Naive thymus-derived CD4-positive, alpha-beta T cell (primary cell): ENCODE measurements at regions not wholly inside any gene's neighbourhood (a gene's known extent, or its start where the extent isn't known, plus 50 kb on each side); places are given as distances from the start of the nearest gene placed in this dataset.
"Not testable (repeated sequence)": the region's sequence is repeated elsewhere in the genome, so short reads cannot be mapped to it uniquely, and the experiment has no call there.

ENCODE experiments used
- ATAC-seq: fragments of 150-1000 bp; cut with Tn5 transposase; 2 replicates; pipeline ENCODE4 v1.10.0; 2021; ENCODE audit warnings: mild to moderate bottlenecking, moderate library complexity
- CTCF ChIA-PET: fragments of 350-600 bp; sonication (Branson Sonifier 250); formaldehyde crosslinking; loops from one replicate; lab custom pipeline; 2021; ENCODE audit warnings: antibody characterized with exemption; lab: Charles Lee
- POLR2A ChIA-PET: fragments of 350-600 bp; sonication (Branson Sonifier 250); formaldehyde crosslinking; loops from one replicate; lab custom pipeline; 2021; ENCODE audit warnings: antibody characterized with exemption, inconsistent platforms; lab: Charles Lee
- DNase-seq, 9 donors: peaks; one replicate each; pipeline versions ENCODE4 v3.0.0 to v3.0.0-alpha.2; 2020 to 2022; ENCODE audit warnings: mixed read lengths in 1 of 9
- H3K27ac ChIP-seq: one replicate; pipeline ENCODE4 v1.7.0; 2013; ENCODE audit warnings: mild to moderate bottlenecking, low read depth, low read length, moderate library complexity
- H3K27me3 ChIP-seq, 2 donors: one replicate each; pipeline ENCODE4 v1.7.0; 2013; ENCODE audit warnings: low read length in 2 of 2, mild to moderate bottlenecking in 2 of 2, moderate library complexity in 2 of 2; ENCODE audit not compliant: control insufficient read depth in 2 of 2, insufficient read depth in 2 of 2
- H3K36me3 ChIP-seq, 3 experiments: 1 replicate in 2 of 3; 2 replicates in 1 of 3; pipeline ENCODE4 v1.7.0; 2013; ENCODE audit warnings: low read length in 3 of 3, mild to moderate bottlenecking in 3 of 3, moderate library complexity in 1 of 3; ENCODE audit not compliant: insufficient read depth in 3 of 3, control insufficient read depth in 2 of 3
- H3K4me1 ChIP-seq, 2 donors: one replicate each; pipeline ENCODE4 v1.7.0; 2013; ENCODE audit warnings: low read length in 2 of 2, mild to moderate bottlenecking in 2 of 2, moderate library complexity in 1 of 2; ENCODE audit not compliant: control insufficient read depth in 2 of 2, insufficient read depth in 2 of 2
- H3K4me3 ChIP-seq: 2 replicates; pipeline ENCODE4 v1.7.0; 2013; ENCODE audit warnings: mild to moderate bottlenecking, low read length
- H3K9me3 ChIP-seq, 3 experiments: 1 replicate in 2 of 3; 2 replicates in 1 of 3; pipeline ENCODE4 v1.7.0; 2013; ENCODE audit warnings: low read length in 3 of 3; ENCODE audit not compliant: control insufficient read depth in 2 of 3
- H3K27ac Mint-ChIP-seq, 9 donors: one replicate each; pipeline ENCODE4 v1.8.0; 2020 to 2022; ENCODE audit warnings: mixed read lengths in 9 of 9, mild to moderate bottlenecking in 8 of 9, moderate library complexity in 5 of 9, inconsistent platforms in 2 of 9
- H3K27me3 Mint-ChIP-seq, 5 donors: one replicate each; pipeline ENCODE4 v1.8.0; 2021 to 2022; ENCODE audit warnings: mixed read lengths in 5 of 5, mild to moderate bottlenecking in 1 of 5
- H3K36me3 Mint-ChIP-seq, 5 donors: one replicate each; pipeline ENCODE4 v1.8.0; 2020 to 2022; ENCODE audit warnings: mixed read lengths in 5 of 5, mild to moderate bottlenecking in 3 of 5, inconsistent platforms in 1 of 5
- H3K4me1 Mint-ChIP-seq, 7 donors: one replicate each; pipeline ENCODE4 v1.8.0; 2020 to 2022; ENCODE audit warnings: mixed read lengths in 7 of 7, mild to moderate bottlenecking in 3 of 7, inconsistent platforms in 1 of 7
- H3K4me3 Mint-ChIP-seq, 10 donors: one replicate each; pipeline ENCODE4 v1.8.0; 2020 to 2022; ENCODE audit warnings: mild to moderate bottlenecking in 10 of 10, mixed read lengths in 10 of 10, moderate library complexity in 6 of 10, inconsistent platforms in 2 of 10
- H3K9me3 Mint-ChIP-seq, 11 donors: one replicate each; pipeline ENCODE4 v1.8.0; 2020 to 2022; ENCODE audit warnings: mixed read lengths in 11 of 11, mild to moderate bottlenecking in 4 of 11, inconsistent platforms in 1 of 11, moderate library complexity in 1 of 11
- intact Hi-C, 2 donors: fragments of 100-400 bp; cut with micrococcal nuclease; formaldehyde crosslinking; loops; one replicate each; pipeline ENCODE4 v1.15.1; 2023

DNA sequence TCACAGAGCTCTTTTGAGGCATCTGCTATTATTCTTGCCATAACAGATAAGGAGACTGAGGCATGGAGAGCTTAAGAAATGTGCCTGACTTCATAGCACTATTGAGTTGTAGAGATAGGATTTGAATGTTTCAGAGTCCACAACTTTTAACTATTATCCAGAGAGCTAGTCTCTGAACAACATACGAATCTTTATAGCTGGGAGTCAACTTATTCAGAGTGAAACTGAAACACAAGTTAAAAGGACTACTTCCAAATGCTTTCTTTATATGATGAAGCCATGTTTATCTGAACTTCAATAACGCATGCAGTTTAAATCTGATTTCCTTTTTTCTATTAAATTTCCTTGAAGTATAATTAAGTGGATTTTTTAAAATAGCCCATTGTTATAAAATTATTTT, 268.8 kb downstream of the IKZF2 start:
- Histone ChIP-seq H3K36me3 (no peaks in the 10 kb centered on the region), H3K4me1 (no peaks in the 10 kb centered on the region), H3K27me3 (no peaks in the 10 kb centered on the region), H3K4me3 (no peak overlapping the region), H3K27ac (no peak overlapping the region), H3K9me3 (no peaks in the 10 kb centered on the region)
- H3K4me3 Mint-ChIP-seq = peak overlapping the region in 1 of 10 donors; percentile 20
- H3K27me3 Mint-ChIP-seq = no peaks in the 10 kb centered on the region
- ATAC-seq (no peak), DNase-seq (no peak)
- H3K36me3 Mint-ChIP-seq = peaks cover 0 to 7% (median 5%) of the 10 kb centered on the region in 5 donors
- ChIA-PET CTCF (no interaction called here), POLR2A (interaction anchor here (0.5 kb wide), 1 partner anchor 715 kb away, joined by 3 read pairs; no protein-coding TSS in a partner anchor)
- peaks cover 0 to 16% (median 4%) of the 10 kb centered on the region in 7 donors for H3K4me1 Mint-ChIP-seq
- H3K27ac Mint-ChIP-seq = peak overlapping the region in 1 of 9 donors; percentile 14
- H3K9me3 Mint-ChIP-seq = peaks cover 6 to 44% (median 22%) of the 10 kb centered on the region in 11 donors
- intact Hi-C loops = no loop called here

GRCh38 chr2:212876556-212876955, 274.9 kb downstream of the IKZF2 start:
- H3K36me3 ChIP-seq, H3K9me3 ChIP-seq, H3K27ac ChIP-seq, intact Hi-C loops, H3K27me3 ChIP-seq, POLR2A ChIA-PET, H3K4me1 ChIP-seq, H3K4me3 ChIP-seq, H3K36me3 Mint-ChIP-seq, CTCF ChIA-PET, ATAC-seq, H3K27me3 Mint-ChIP-seq: not testable (repeated sequence)
- DNase-seq = peak in 2 of 9 donors; percentile 12 to 14
- H3K4me1 Mint-ChIP-seq = peaks cover 0 to 22% (median 6%) of the 10 kb centered on the region in 7 donors
- peaks cover 0 to 30% (median 7%) of the 10 kb centered on the region in 11 donors for H3K9me3 Mint-ChIP-seq
- peak overlapping the region in 3 of 9 donors; percentile 2 to 14 (median 9) for H3K27ac Mint-ChIP-seq
- peak overlapping the region in 6 of 10 donors; percentile 1 to 67 (median 16) for H3K4me3 Mint-ChIP-seq

- Mint-ChIP-seq H3K27ac (peak overlapping the region in 1 of 9 donors; percentile 14), H3K4me1 (peaks cover 0 to 22% (median 6%) of the 10 kb centered on the region in 7 donors), H3K9me3 (peaks cover 0 to 30% (median 7%) of the 10 kb centered on the region in 11 donors), H3K4me3 (peak overlapping the region in 3 of 10 donors; percentile 6 to 67 (median 59))
- POLR2A ChIA-PET, H3K4me3 ChIP-seq, H3K9me3 ChIP-seq, H3K27me3 Mint-ChIP-seq, intact Hi-C loops, DNase-seq, H3K4me1 ChIP-seq, H3K27me3 ChIP-seq, CTCF ChIA-PET, ATAC-seq, H3K36me3 Mint-ChIP-seq, H3K27ac ChIP-seq, H3K36me3 ChIP-seq: not testable (repeated sequence)
These were observed 275.5 kb downstream of the IKZF2 start for GRCh38 chr2:212875950-212876349.

GRCh38 chr2:212873256-212873655, 278.2 kb downstream of the IKZF2 start:
- intact Hi-C loops = no loop called here
- CTCF ChIA-PET = no interaction called here

DNA sequence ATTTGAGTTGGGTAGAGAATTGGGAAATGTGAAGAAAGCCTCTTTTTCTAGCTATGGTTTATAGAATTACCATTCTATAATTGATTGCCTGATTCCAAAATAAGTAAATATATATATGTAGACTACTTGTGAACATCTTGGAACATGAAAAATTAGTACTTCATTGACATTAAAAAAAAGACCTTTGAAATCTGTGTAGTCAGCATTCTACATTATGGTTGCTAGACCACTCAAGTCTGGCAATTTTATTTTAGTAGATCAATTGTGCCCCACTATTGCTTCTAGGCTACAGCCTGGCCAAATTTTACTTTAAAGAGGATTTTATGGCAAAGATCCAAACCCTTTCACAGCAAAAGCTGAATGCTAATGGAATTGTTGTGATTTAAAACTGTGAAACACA, 279.8 kb downstream of the IKZF2 start:
- peaks cover 0 to 9% (median 3%) of the 10 kb centered on the region in 11 donors for H3K9me3 Mint-ChIP-seq
- Histone ChIP-seq H3K4me1 (no peaks in the 10 kb centered on the region), H3K36me3 (no peaks in the 10 kb centered on the region), H3K27ac (no peak overlapping the region), H3K27me3 (no peaks in the 10 kb centered on the region), H3K9me3 (no peaks in the 10 kb centered on the region), H3K4me3 (no peak overlapping the region)
- no peak overlapping the region for H3K27ac Mint-ChIP-seq
- ATAC-seq (no peak), DNase-seq (no peak)
- intact Hi-C loops = no loop called here
- no peak overlapping the region for H3K4me3 Mint-ChIP-seq
- H3K4me1 Mint-ChIP-seq = peaks cover 0 to 10% (median under 1%) of the 10 kb centered on the region in 7 donors
- no peaks in the 10 kb centered on the region for H3K36me3 Mint-ChIP-seq
- peaks cover 0 to 6% (median 0%) of the 10 kb centered on the region in 5 donors for H3K27me3 Mint-ChIP-seq
- CTCF ChIA-PET = no interaction called here
- POLR2A ChIA-PET = no interaction called here

More at GRCh38 chr2:212873256-212873655, 278.2 kb downstream of the IKZF2 start:
- ATAC-seq (no peak), DNase-seq (no peak)
- H3K9me3 ChIP-seq = no peaks in the 10 kb centered on the region
- no peak overlapping the region for H3K27ac ChIP-seq
- POLR2A ChIA-PET = no interaction called here
- H3K4me3 ChIP-seq = no peak overlapping the region
- H3K4me1 Mint-ChIP-seq = peaks cover 0 to 21% (median 6%) of the 10 kb centered on the region in 7 donors
- H3K27me3 ChIP-seq = no peaks in the 10 kb centered on the region
- H3K27ac Mint-ChIP-seq = no peak overlapping the region
- peaks cover 0 to 6% (median 0%) of the 10 kb centered on the region in 5 donors for H3K27me3 Mint-ChIP-seq
- peaks cover 0 to 16% (median 2%) of the 10 kb centered on the region in 11 donors for H3K9me3 Mint-ChIP-seq
- no peaks in the 10 kb centered on the region for H3K36me3 Mint-ChIP-seq
- no peak overlapping the region for H3K4me3 Mint-ChIP-seq
- no peaks in the 10 kb centered on the region for H3K4me1 ChIP-seq
- no peaks in the 10 kb centered on the region for H3K36me3 ChIP-seq

GRCh38 chr2:212864186-212864585, 287.2 kb downstream of the IKZF2 start:
- H3K4me1 ChIP-seq = no peaks in the 10 kb centered on the region
- DNase-seq = no peak
- peaks cover 0 to 4% (median 0%) of the 10 kb centered on the region in 5 donors for H3K36me3 Mint-ChIP-seq
- H3K4me1 Mint-ChIP-seq = no peaks in the 10 kb centered on the region
- no peaks in the 10 kb centered on the region for H3K27me3 ChIP-seq
- intact Hi-C loops = loop anchor here in 1 of 2 donors (5.0 kb wide), 1 partner anchor 378 kb away; no protein-coding TSS in a partner anchor
- no peak overlapping the region for H3K27ac Mint-ChIP-seq
- H3K9me3 Mint-ChIP-seq = peaks cover 0 to 52% (median 23%) of the 10 kb centered on the region in 11 donors
- peaks cover 0 to 7% (median 0%) of the 10 kb centered on the region in 3 experiments for H3K9me3 ChIP-seq
- no peak overlapping the region for H3K4me3 Mint-ChIP-seq
- no peaks in the 10 kb centered on the region for H3K36me3 ChIP-seq
- no peak overlapping the region for H3K4me3 ChIP-seq
- POLR2A ChIA-PET = no interaction called here
- H3K27me3 Mint-ChIP-seq = no peaks in the 10 kb centered on the region
- H3K27ac ChIP-seq = no peak overlapping the region
- no peak for ATAC-seq
- CTCF ChIA-PET = no interaction called here

GRCh38 chr2:212863185-212863588, 288.2 kb downstream of the IKZF2 start:
- Histone ChIP-seq H3K9me3 (peaks cover 0 to 7% (median 0%) of the 10 kb centered on the region in 3 experiments), H3K4me3 (no peak overlapping the region), H3K4me1 (no peaks in the 10 kb centered on the region), H3K27me3 (no peaks in the 10 kb centered on the region), H3K36me3 (no peaks in the 10 kb centered on the region), H3K27ac (no peak overlapping the region)
- Mint-ChIP-seq H3K36me3 (peaks cover 0 to 5% (median 3%) of the 10 kb centered on the region in 5 donors), H3K4me1 (no peaks in the 10 kb centered on the region), H3K27ac (peak overlapping the region in 1 of 9 donors; percentile 5), H3K9me3 (peaks cover 6 to 58% (median 26%) of the 10 kb centered on the region in 11 donors), H3K4me3 (no peak overlapping the region), H3K27me3 (peaks cover 0 to 7% (median 0%) of the 10 kb centered on the region in 5 donors)
- ATAC-seq = no peak
- intact Hi-C loops = loop anchor here in 1 of 2 donors (1.0 to 5.0 kb wide), 2 partner anchors 290 to 379 kb away; no protein-coding TSS in a partner anchor
- POLR2A ChIA-PET = interaction anchor here (0.7 kb wide), 1 partner anchor 106 kb away, joined by 3 read pairs; no protein-coding TSS in a partner anchor
- peak in 1 of 9 donors; percentile 14 for DNase-seq
- CTCF ChIA-PET = no interaction called here
